GM12874 (cell line): ENCODE measurements at regions not wholly inside any gene's neighbourhood (a gene's known extent, or its start where the extent isn't known, plus 50 kb on each side); places are given as distances from the start of the nearest gene placed in this dataset.

ENCODE experiments used
- TF ChIP-seq, protein P1 (sequence below): IDR thresholded peaks from 2 replicates; pipeline ENCODE4 v1.5.1; 2011; ENCODE audit warnings: low read depth, mild to moderate bottlenecking, control low read depth, low read length, moderate library complexity; ENCODE audit not compliant: insufficient read depth

DNA sequence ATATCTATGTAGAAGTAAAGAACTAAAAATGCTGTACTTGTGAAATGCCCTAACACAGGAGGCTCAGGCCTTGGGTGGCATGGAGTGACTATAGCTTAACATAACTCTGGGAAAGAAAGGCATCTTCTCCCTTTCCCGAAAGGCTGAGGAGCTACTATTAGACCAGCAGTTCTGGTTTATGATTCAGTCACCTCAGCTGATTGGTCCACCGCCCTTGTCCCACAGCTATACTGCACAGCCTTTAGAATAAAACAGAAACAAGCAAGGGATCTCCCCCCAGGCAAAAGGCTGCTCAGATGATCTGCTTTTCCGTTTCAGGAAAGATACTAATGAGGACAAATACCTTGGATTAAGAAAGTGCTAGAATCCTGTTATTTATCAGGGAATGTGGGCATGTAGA, 171.3 kb downstream of the SNCA start:
- TF ChIP-seq, protein P1, sequence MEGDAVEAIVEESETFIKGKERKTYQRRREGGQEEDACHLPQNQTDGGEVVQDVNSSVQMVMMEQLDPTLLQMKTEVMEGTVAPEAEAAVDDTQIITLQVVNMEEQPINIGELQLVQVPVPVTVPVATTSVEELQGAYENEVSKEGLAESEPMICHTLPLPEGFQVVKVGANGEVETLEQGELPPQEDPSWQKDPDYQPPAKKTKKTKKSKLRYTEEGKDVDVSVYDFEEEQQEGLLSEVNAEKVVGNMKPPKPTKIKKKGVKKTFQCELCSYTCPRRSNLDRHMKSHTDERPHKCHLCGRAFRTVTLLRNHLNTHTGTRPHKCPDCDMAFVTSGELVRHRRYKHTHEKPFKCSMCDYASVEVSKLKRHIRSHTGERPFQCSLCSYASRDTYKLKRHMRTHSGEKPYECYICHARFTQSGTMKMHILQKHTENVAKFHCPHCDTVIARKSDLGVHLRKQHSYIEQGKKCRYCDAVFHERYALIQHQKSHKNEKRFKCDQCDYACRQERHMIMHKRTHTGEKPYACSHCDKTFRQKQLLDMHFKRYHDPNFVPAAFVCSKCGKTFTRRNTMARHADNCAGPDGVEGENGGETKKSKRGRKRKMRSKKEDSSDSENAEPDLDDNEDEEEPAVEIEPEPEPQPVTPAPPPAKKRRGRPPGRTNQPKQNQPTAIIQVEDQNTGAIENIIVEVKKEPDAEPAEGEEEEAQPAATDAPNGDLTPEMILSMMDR = no peak

DNA sequence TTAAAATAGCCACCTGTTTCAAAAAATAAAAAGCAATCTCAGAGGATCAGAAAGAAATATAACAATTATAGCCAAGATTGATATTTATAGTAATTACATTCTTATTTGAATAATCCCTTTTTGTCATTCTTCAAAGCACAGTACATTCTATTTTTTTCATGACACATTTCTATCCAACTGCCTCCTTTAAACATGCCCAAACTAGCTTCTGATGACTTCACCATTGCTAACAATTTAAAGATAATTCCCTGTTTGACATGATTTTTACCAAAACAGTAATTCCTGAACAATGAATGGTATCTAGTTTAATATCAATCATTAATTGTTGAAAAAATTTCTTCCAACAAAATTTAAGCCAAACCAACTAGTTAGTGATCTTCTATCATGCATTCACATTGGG, 172.4 kb downstream of the SNCA start:
- TF ChIP-seq, protein P1 = no peak

DNA sequence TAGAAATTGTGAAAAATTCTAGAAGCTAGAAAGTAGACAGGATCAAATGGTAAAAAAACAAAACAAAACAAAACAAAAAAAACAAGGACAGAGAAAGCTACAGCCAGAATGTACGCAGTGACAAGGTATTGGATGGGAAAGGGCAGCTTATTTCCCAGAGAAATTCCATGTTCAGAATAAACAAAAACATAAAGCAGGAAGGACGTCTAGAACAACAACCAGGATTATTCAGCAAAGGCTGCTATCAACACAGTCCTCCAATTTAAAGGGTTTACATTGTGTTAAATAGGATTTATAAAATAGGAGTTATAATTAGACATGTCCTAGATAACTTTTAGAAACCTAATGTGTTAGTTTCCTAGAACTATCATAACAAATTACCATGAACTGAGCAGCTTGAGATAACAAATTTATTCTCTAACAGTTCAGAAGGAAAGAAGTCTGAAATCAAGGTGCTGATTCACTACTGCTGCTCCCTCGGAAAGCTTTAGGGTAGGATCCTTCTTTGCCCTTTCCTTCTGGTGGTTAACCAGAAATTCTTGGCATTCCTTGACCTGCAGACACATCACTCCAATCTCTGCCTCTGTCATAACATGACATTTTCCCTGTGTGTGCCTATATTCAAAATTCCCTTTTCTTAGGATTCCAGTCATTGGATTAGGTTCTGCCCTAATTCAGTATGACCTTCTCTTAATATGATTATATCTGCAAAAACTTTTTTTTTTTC, 175.6 kb downstream of the SNCA start:
- TF ChIP-seq, protein P1 = no peak

DNA sequence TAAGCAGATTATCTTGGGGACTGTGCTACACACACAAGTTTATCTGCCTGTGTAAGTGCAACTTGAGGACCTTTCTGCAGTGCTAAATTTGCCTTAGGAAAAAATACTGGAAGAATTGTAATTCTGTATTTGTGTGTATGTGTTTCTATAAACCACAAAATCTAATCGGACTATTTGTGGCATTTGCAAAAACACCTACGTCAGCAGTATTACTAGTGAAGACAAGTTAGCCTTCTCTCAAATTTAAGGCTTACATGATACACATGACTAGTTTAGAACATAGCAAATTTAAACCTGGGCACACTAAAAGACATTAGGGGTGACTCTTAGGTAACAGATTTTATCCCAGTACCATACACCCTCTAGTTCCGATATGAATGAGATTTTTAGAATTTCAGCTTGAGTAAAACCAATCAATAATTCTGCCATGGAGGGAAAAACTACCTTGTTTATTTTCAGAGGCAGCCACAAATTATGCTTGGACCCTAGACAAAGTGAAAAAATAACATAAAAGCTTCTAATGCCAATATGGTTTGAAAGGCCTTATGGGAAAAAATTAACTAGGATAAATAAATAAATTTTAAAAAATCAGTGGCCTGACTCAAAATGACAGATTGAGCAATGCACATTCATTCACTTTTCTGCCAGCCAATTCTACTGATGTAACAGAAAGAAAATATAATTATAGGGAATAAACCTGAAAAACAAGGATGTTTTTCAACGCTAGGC, 176.4 kb downstream of the SNCA start:
- TF ChIP-seq, protein P1 = no peak

DNA sequence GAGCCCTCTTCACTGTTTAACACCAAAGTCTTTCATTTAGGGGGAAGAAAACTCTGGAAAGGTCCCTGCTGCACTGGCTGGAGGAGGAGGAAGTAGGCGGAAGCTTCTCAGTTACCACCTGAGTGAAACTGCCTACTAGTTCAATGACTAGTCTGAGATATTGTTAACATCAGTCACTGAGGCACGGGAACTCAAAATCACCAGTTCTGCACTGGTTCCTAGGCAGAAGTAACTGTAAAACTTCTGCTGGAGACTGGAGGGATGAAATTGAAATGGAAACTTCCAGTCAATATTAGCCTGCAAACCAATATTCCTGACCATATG, 178.3 kb downstream of the SNCA start:
- TF ChIP-seq, protein P1 = no peak

DNA sequence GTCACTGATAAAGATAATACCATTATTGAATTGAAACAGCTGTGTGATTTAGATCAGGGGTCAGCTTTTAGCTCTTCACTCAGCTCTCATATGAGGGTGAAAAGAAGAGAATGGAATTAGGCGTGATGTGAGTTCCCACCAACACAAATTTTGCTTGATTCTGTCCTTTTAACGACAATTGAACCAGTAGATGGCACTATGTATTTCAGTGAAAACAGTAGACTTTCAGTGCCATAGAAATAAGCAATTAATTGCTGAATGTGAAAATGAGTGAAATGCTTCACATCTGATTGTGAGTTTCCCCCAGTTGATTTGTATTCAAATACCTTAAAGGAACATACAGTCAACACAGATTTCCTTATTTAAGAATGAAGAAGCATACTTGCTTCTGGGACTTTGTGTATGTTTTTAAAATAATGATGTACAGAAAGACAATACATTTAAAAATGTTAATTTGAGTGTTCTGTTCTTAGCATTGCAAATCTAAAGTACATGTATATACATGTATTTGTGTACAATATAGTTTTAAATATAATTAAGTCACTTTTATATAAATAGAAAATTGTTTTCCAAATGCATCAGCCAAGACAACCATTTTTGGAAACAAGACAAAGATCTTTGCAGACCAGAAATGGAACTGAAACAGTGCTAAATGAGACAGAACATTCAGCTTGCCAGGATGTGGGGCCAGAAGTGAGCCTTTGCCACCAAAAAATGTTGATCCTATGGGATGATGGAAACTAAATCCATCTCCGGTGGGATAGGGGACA, 178.8 kb downstream of the SNCA start:
- TF ChIP-seq, protein P1 = no peak

DNA sequence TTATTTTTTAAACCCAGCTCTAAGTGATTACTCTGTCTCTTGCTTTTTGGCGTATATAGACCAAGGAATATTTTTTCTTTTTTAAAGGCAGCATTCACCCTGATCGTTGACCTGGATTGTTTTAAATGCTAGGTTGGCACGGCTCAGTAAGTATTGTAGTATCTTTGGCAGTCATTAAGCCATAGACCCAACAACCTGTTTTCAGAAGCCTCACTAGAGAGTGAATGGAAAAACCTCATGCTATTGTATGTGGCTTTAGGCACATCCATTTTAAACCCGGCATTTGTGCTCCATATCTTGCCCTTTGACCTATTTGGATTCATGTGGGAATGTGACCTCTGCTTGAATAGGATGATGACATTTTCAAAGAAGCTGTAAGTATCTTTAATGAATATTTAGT, 183.9 kb downstream of the SNCA start:
- TF ChIP-seq, protein P1 = no peak
